A549 (cell line): ENCODE measurements at regions not wholly inside any gene's neighbourhood (a gene's known extent, or its start where the extent isn't known, plus 50 kb on each side); places are given as distances from the start of the nearest gene placed in this dataset.

Source experiments
- CHD2 ChIP-seq: fragments of 150-350 bp; IDR thresholded peaks from 2 replicates; pipeline ENCODE4 v1.6.1; 2014; ENCODE audit warnings: low read length; ENCODE audit not compliant: partially characterized antibody
- CTCF ChIP-seq: fragments of >200 bp; sonication (Bioruptor Twin); formaldehyde crosslinking; IDR thresholded peaks from 3 replicates; pipeline ENCODE4 v1.5.1; 2016
- E2F6 ChIP-seq: IDR thresholded peaks from 2 replicates; pipeline ENCODE4 v1.6.1; 2012; ENCODE audit warnings: low read depth, borderline replicate concordance
- EP300 ChIP-seq, 2 experiments: fragments of >200 bp; sonication (Bioruptor Twin); formaldehyde crosslinking; IDR thresholded peaks; 2 replicates in 1 of 2; 3 replicates in 1 of 2; pipeline ENCODE4 v1.6.1; 2016 to 2017
- MAZ ChIP-seq: fragments of 150-350 bp; IDR thresholded peaks from 2 replicates; pipeline ENCODE4 v1.6.1; 2014; ENCODE audit warnings: antibody characterized with exemption, low read depth, low read length, borderline replicate concordance
- POLR2A ChIP-seq: IDR thresholded peaks from 2 replicates; pipeline ENCODE4 v1.6.1; 2012; ENCODE audit warnings: mild to moderate bottlenecking, low read length
- USF2 ChIP-seq: fragments of 450-650 bp; IDR thresholded peaks from 2 replicates; pipeline ENCODE4 v1.6.1; 2014; ENCODE audit warnings: antibody characterized with exemption

GRCh38 chr5:164573397-164573796 lies 1068.0 kb downstream of the MAT2B start:
- TF ChIP-seq CTCF (no peak), POLR2A (no peak), MAZ (no peak), EP300 (IDR thresholded peaks at IDR 0.05) (no peak), E2F6 (no peak), USF2 (no peak), CHD2 (no peak)
